COLO668 (cell line): ENCODE measurements at regions not wholly inside any gene's neighbourhood (a gene's known extent, or its start where the extent isn't known, plus 50 kb on each side); places are given as distances from the start of the nearest gene placed in this dataset.

Experiments
- DNase-seq: peaks from one replicate; lab custom pipeline; 2025; ENCODE audit not compliant: unreplicated experiment; lab: John Stamatoyannopoulos, UW

DNA sequence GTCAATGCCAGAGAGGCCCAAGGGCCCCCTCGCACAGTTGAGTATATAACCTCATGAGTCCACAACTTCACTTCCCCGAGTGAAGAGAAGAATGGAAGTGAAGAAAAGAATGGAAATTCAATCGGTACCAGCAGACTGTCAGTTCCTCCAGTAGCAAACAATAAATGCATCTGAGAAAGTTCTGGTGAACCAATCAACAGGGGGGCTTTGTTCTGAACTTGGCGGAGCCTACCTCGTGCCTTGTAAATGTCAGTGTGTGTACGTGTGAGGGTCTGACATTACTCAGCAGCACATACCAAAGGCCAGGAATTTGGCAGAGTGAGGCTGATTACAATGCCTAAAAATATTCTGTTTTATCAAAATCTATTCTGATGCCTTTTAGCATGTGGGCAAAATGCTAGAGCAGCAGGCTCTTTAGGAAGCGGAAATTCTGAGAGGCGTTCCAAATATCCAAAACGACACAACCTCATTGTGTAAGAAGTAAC, 238.5 kb downstream of the LTN1 start:
- no peak for DNase-seq

- no peak for DNase-seq
Measured at GRCh38 chr21:28752131-28752530, 240.5 kb downstream of the LTN1 start.

GRCh38 chr21:28751176-28751575, 241.5 kb downstream of the LTN1 start:
- DNase-seq = no peak

DNA sequence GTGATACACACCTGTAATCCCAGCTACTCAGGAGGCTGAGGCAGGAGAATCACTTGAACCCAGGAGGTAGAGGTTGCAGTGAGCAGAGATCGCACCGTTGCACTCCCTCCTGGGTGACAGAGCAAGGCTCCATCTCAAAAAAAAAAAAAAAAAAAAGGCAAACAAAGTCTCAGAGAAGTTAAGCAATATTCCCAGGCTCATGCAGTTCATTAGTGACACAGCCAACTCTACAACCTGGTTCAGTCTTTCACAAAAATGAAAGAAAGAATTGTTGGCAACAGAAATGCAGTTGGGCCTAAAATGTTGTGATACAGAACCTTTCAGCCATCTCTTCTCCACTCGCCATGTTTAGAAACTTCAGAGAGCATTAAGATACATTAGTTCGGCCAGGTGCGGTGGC, 242.1 kb downstream of the LTN1 start:
- DNase-seq = no peak

- no peak for DNase-seq
Measured at GRCh38 chr21:28749536-28749935, 243.1 kb downstream of the LTN1 start.

- no peak for DNase-seq
Measured at GRCh38 chr21:28747464-28747863, 245.2 kb downstream of the LTN1 start.

GRCh38 chr21:28746166-28746565, 246.5 kb downstream of the LTN1 start:
- no peak for DNase-seq

DNA sequence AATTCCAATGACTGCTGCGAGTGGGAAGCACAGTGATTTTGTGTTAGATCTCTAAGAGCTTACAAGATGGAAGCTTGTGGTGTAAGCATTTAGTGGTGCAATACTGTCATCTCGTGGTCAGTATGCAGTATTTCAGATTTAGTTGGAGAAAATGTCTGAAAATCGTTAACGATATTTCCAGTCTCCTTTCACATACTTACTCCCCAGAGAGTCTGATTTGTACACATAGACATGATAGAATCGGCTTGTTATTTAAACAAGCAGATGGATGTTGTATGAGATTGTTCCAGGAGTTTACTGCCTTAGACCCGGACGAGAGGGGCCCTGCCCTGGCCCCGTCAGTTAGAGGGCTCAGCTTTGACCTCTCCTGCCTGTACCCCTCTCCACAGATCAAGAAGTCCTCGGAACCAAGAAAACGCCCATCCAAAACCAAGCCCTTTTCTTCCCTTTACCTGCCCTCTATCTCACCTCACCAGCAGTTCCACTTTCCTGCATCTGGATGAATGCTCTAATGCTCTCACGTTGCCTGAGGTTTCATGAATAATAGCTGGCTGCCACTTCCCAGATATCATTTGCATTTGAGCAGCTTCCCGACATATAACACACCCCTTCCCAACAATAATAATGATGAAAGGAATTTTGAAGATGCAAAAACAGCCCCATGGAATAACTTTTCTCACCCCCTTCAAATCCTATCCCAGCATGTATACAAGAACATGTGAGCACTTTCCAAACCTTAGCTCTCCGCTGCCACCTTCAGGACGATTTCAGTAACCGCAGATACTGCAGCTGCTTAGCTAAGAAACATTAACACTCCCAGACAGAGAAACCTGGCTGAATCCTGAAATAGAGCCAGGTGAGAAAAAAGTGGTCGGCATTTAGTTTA, 247.3 kb downstream of the LTN1 start:
- peak; percentile 61 for DNase-seq

DNA sequence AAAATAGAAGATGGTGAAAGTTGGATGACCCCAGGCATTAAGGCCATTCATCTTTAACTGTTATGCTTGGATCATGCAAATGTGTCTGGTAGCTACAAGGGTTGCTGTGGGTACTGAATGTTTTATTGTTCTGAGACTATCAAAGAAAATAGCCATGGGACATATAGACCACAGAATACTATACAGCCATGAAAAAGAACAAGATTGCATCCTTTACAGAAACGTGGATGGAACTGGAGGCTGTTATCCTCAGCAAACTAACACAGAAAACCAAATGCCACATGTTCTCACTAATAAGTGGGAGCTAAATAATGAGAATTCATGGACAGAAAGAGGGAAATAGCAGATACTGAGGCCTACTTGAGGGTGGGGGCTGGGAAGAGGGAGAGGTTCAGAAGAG, 249.0 kb downstream of the LTN1 start:
- DNase-seq = no peak

DNA sequence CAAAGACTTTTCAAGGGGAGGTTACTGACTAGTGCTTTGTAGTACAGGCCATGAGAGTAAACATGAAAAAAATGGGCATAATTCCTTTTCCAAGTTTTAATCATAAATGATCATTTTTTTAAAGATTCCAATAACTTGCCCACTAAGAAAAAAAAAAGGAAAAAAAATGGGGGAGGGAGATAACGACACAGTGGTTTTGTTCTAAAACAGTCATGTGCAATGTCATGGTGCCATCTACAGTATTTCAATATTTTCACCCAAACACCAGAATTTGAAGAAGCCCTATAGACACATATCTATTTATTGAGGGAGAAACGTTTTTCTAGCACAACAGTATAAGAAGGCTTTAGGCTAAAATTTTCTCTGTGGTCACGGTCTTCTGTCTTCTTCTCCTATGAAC, 250.2 kb downstream of the LTN1 start:
- no peak for DNase-seq

DNA sequence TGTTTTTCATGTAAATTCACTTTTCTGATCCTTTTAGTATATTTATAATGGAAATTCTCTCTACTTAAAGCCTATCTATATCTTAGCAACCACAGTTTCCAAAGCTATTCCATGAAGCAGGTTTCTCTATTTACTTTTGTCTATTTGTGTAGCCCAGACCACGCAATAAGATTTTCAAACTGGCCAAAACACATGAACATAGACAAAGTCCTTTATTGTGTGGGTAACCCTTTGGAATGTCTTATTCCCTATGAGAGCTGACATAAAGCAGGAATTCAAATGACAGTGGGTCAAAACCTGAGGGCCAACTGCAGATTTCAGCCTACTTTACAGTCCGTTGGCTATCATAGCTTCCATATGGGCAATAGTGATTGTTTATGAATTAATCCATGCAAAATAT, 252.6 kb downstream of the LTN1 start:
- no peak for DNase-seq

- DNase-seq = no peak
Measured at GRCh38 chr21:28738882-28739281, 253.8 kb downstream of the LTN1 start.

- no peak for DNase-seq
Measured at GRCh38 chr21:28738420-28738704, 254.3 kb downstream of the LTN1 start.

DNA sequence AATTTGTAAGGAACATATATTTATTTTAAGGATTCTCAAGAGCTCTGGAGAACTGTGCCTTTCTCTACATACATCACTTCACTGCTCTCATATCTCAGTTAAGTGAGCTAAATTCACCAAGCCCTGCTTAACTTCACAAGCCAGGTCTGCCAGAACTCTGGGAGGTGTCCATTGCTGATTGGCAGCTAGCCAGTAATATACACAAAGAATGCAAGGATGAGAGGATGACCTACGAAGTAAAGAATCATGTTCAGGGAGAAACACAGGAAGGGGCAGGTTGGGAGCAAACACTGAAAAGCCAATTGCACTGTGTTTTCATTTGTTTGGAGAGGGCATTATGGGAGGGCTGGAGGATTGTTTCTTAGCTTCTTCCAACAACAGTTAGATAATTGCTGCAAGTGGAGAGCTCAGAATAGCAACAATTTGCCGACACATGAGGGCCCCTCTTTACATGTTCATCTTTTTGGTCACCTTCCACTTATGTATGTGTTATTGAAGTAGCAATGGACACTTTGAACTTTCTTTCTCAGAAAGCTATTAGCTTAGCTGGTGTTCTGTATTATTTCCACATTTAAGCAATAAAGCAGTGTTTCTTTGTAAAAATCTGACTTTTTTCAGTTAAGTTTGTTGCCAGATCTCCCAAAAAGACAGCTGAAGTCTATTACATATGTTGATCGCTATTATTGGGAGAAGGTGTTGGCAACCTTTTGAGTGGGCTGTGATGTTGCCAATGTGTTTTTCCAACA, 254.8 kb downstream of the LTN1 start:
- no peak for DNase-seq

DNA sequence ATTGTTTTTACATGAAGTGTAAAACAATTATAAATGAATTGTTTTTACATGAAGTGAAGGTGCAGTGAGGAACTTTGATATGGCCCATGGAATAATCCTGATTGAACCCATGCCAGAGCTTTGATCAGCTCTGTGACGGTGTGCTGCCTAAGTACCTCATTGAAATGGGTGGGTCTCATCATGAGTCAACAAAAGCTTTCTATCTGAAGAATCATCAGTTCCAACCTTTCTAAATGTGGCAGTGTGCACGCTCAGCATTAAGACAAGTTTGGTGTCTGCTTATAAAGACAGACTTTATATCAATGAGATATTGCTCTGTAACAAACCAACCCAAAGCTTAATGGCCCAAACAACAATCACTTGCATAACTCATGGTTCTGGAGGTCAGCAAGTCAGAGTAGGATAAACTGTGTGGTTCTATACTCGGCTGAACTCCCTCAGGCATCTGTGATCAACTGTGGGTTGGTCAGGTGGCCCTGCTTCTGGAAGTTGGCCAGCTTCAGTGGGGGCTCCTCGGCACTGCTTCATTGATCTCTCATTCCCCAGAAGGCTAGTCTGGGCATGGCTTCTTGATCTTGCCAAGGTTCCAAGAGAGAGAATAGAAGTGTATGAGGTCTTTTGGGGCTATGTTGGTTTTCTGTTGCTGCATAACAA, 258.0 kb downstream of the LTN1 start:
- DNase-seq = no peak

- no peak for DNase-seq
Measured at GRCh38 chr21:28731700-28732321, 260.9 kb downstream of the LTN1 start.

DNA sequence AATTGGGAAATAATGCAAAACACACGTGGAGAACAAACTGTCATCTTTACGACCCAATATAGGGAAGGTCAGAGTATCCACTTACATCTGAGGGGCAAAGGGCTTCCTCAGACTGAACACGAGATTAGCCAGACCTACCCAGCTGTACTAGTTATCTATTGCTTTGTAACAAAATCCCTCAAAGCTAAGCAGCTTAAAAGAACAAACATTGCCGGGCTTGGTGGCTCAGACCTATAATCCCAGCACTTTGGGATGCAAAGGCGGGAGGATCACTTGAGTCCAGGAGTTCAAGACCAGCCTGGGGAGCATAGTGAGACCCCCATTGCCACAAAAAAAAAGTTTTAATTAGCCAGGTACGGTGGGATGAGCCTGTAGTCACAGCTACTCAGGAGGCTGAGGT, 262.8 kb downstream of the LTN1 start:
- no peak for DNase-seq

DNA sequence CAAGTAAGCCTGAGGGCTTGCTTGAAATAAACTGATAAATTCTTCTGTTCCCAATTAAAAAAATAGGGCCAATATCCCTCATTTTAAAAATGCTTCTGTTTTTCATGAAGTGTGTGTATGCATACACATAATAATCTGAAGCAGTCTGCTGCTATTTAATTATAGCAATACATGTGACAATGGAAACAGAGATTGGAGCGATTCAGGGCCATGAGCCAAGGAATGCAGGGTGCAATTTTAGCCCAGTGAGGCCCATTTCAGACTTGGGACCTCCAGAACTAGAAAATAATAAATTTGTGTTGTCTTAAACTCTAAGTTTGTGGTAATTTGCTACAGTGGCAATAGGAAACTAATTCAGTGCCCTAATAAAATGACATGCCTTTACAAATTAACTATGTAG, 264.9 kb downstream of the LTN1 start:
- no peak for DNase-seq

DNA sequence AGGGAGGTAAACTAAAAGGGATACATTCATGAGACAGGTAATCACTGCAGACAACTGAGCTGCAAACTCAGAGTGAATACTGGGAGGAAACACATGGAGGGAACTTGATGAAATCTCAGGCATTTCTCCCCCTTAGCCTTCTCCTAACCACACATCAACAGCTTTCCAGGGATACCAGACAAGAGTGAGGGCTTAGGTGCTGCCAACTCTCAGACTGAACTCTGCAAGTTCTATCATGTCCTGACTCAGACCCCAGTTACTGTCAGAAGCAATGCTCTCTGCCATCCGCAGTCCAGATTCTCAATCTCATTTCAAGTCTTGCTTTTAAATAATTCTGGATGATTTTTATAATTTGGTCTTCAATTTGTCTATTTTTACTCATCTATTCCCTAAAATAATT, 267.3 kb downstream of the LTN1 start:
- DNase-seq = no peak

- DNase-seq = no peak
Measured at GRCh38 chr21:28723646-28724045, 269.0 kb downstream of the LTN1 start.

- no peak for DNase-seq
Measured at GRCh38 chr21:28719723-28720122, 273.0 kb downstream of the LTN1 start.
